SK-N-SH (cell line): ENCODE measurements at regions not wholly inside any gene's neighbourhood (a gene's known extent, or its start where the extent isn't known, plus 50 kb on each side); places are given as distances from the start of the nearest gene placed in this dataset.

Experiments
- CTCF ChIA-PET: fragments of 300-600, 350-600 bp; formaldehyde crosslinking; extraction: SDS; loops from one replicate; lab custom pipeline; 2021; lab: Yijun Ruan, JAX
- POLR2A ChIA-PET: fragments of 350-600 bp; sonication (Branson Sonifier 250); formaldehyde crosslinking; extraction: SDS; loops from one replicate; lab custom pipeline; 2020; ENCODE audit warnings: antibody characterized with exemption, inconsistent platforms; lab: Yijun Ruan, JAX
- DNase-seq: peaks from one replicate; pipeline ENCODE4 v3.0.0; 2012
- H2AFZ ChIP-seq: fragments of 200-600 bp; sonication (generic); 2 replicates; pipeline ENCODE4 v1.8.1; 2016; ENCODE audit warnings: antibody characterized with exemption, mild to moderate bottlenecking, low read depth
- H3F3A ChIP-seq: fragments of 200-600 bp; sonication (generic); replicated peaks from 2 replicates; pipeline ENCODE3; 2016; ENCODE audit warnings: antibody characterized with exemption, mild to moderate bottlenecking; ENCODE audit not compliant: insufficient read depth
- H3K27ac ChIP-seq, 2 experiments: fragments of 200-500 bp in 1 of 2; fragments of 200-600 bp in 1 of 2; sonication (Bioruptor generic) in 1 of 2; sonication (generic), shearing (Covaris generic) in 1 of 2; 2 replicates each; pipeline versions ENCODE4 v1.5.1 to v1.6.1; 2014 to 2016; ENCODE audit warnings: low read depth in 2 of 2, inconsistent platforms in 1 of 2, low read length in 1 of 2, mild to moderate bottlenecking in 1 of 2, mixed read lengths in 1 of 2
- H3K27me3 ChIP-seq: fragments of 200-600 bp; sonication (generic), shearing (Covaris generic); 2 replicates; pipeline ENCODE4 v1.6.1; 2016; ENCODE audit warnings: mixed run types; ENCODE audit not compliant: insufficient read depth
- H3K36me3 ChIP-seq, 2 experiments: fragments of 200-500 bp in 1 of 2; fragments of 200-600 bp in 1 of 2; sonication (Bioruptor generic) in 1 of 2; sonication (generic) in 1 of 2; replicated peaks in 1 of 2; 2 replicates each; pipeline versions ENCODE3 to v1.5.1; 2014 to 2016; ENCODE audit warnings: low read length in 1 of 2, mild to moderate bottlenecking in 1 of 2; ENCODE audit not compliant: insufficient read depth in 2 of 2, control insufficient read depth in 1 of 2
- H3K4me1 ChIP-seq, 2 experiments: fragments of 200-500 bp in 1 of 2; fragments of 200-600 bp in 1 of 2; sonication (Bioruptor generic) in 1 of 2; sonication (generic), shearing (Covaris generic) in 1 of 2; 2 replicates each; pipeline versions ENCODE4 v1.5.1 to v1.6.1; 2014 to 2016; ENCODE audit warnings: low read depth in 1 of 2, low read length in 1 of 2, mixed run types in 1 of 2; ENCODE audit not compliant: insufficient read depth in 2 of 2, control insufficient read depth in 1 of 2
- H3K4me2 ChIP-seq: fragments of 200-600 bp; sonication (generic), shearing (Covaris generic); 2 replicates; pipeline ENCODE4 v1.6.1; 2017; ENCODE audit warnings: mixed run types
- H3K4me3 ChIP-seq, 2 experiments: fragments of 200-500 bp in 1 of 2; fragments of 200-600 bp in 1 of 2; sonication (Bioruptor generic) in 1 of 2; sonication (generic), shearing (Covaris generic) in 1 of 2; 2 replicates each; pipeline versions ENCODE4 v1.5.1 to v1.8.1; 2014 to 2016; ENCODE audit warnings: low read depth in 2 of 2, inconsistent platforms in 1 of 2, low read length in 1 of 2, mild to moderate bottlenecking in 1 of 2, mixed read lengths in 1 of 2, moderate library complexity in 1 of 2
- H3K79me2 ChIP-seq: fragments of 200-600 bp; sonication (generic); 2 replicates; pipeline ENCODE4 v1.8.1; 2017; ENCODE audit warnings: mild to moderate bottlenecking; ENCODE audit not compliant: insufficient read depth
- H3K9ac ChIP-seq: fragments of 200-600 bp; sonication (generic); 2 replicates; pipeline ENCODE4 v1.6.1; 2017; ENCODE audit warnings: mixed run types
- H3K9me2 ChIP-seq: fragments of 200-600 bp; sonication (generic); 2 replicates; pipeline ENCODE4 v1.6.1; 2017; ENCODE audit warnings: mixed run types
- H3K9me3 ChIP-seq: fragments of 200-600 bp; sonication (generic); 2 replicates; pipeline ENCODE4 v1.6.1; 2017; ENCODE audit warnings: mixed run types, mild to moderate bottlenecking, moderate library complexity
- H4K20me1 ChIP-seq: fragments of 200-600 bp; sonication (generic); 2 replicates; pipeline ENCODE4 v1.6.1; 2017; ENCODE audit warnings: mild to moderate bottlenecking, mixed run types; ENCODE audit not compliant: insufficient read depth
- CTCF ChIP-seq: fragments of 200-600 bp; sonication (generic); IDR thresholded peaks from 2 replicates; pipeline ENCODE4 v1.6.1; 2017; ENCODE audit warnings: antibody characterized with exemption, mild to moderate bottlenecking, moderate library complexity
- ELF1 ChIP-seq: IDR thresholded peaks from 2 replicates; pipeline ENCODE4 v1.4.0; 2012
- EP300 ChIP-seq, 2 experiments: IDR thresholded peaks; 2 replicates each; pipeline versions ENCODE4 v1.4.0 to v1.6.1; 2012; ENCODE audit warnings: borderline replicate concordance in 1 of 2, low read depth in 1 of 2, low read length in 1 of 2
- EZH2phosphoT487 ChIP-seq: fragments of 200-600 bp; sonication (generic); IDR thresholded peaks from 2 replicates; pipeline ENCODE4 v1.6.1; 2017; ENCODE audit warnings: low read depth, mixed run types, mild to moderate bottlenecking, antibody characterized with exemption, moderate library complexity, borderline replicate concordance
- FOSL2 ChIP-seq: IDR thresholded peaks from 2 replicates; pipeline ENCODE4 v1.4.0; 2012; ENCODE audit warnings: low read depth, mild to moderate bottlenecking, moderate library complexity, borderline replicate concordance
- FOXJ3 ChIP-seq: sonication (generic); formaldehyde crosslinking; IDR thresholded peaks from 2 replicates; pipeline ENCODE4 v1.5.1; 2020; ENCODE audit warnings: mild to moderate bottlenecking, missing genetic modification reagents
- FOXM1 ChIP-seq: IDR thresholded peaks from 2 replicates; pipeline ENCODE4 v1.4.0; 2012; ENCODE audit warnings: low read depth, mild to moderate bottlenecking
- GABPA ChIP-seq: IDR thresholded peaks from 2 replicates; pipeline ENCODE4 v1.4.0; 2012; ENCODE audit warnings: low read depth, mild to moderate bottlenecking
- MAX ChIP-seq: IDR thresholded peaks from 2 replicates; pipeline ENCODE4 v1.4.0; 2012; ENCODE audit warnings: low read depth
- MEF2A ChIP-seq: IDR thresholded peaks from 2 replicates; pipeline ENCODE4 v1.4.0; 2012; ENCODE audit warnings: low read depth, borderline replicate concordance
- NFIC ChIP-seq: IDR thresholded peaks from 2 replicates; pipeline ENCODE4 v1.4.0; 2012; ENCODE audit warnings: borderline replicate concordance
- NRF1 ChIP-seq: IDR thresholded peaks from 2 replicates; pipeline ENCODE4 v1.6.1; 2012; ENCODE audit warnings: low read depth, mild to moderate bottlenecking, low read length
- POLR2AphosphoS5 ChIP-seq: IDR thresholded peaks from 2 replicates; pipeline ENCODE4 v1.6.1; 2012; ENCODE audit warnings: low read depth, low read length
- RAD21 ChIP-seq: IDR thresholded peaks from 2 replicates; pipeline ENCODE4 v1.6.1; 2012; ENCODE audit warnings: mild to moderate bottlenecking, low read length
- RCOR1 ChIP-seq: fragments of 150-350 bp; IDR thresholded peaks from 2 replicates; pipeline ENCODE4 v1.6.1; 2017; ENCODE audit warnings: antibody characterized with exemption, low read length
- REST ChIP-seq: IDR thresholded peaks from 2 replicates; pipeline ENCODE4 v1.6.1; 2012; ENCODE audit warnings: mild to moderate bottlenecking, low read depth, low read length, moderate library complexity
- RFX5 ChIP-seq: IDR thresholded peaks from 2 replicates; pipeline ENCODE4 v1.6.1; 2012; ENCODE audit warnings: mild to moderate bottlenecking, improper control_type of control experiment, low read length
- RXRA ChIP-seq: IDR thresholded peaks from 2 replicates; pipeline ENCODE4 v1.4.0; 2012; ENCODE audit warnings: low read depth, mild to moderate bottlenecking, borderline replicate concordance
- SMC3 ChIP-seq: IDR thresholded peaks from 2 replicates; pipeline ENCODE4 v1.6.1; 2012; ENCODE audit warnings: low read depth, low read length, improper control_type of control experiment
- TAF1 ChIP-seq: IDR thresholded peaks from 2 replicates; pipeline ENCODE4 v1.6.1; 2012; ENCODE audit warnings: low read depth, mild to moderate bottlenecking, low read length, moderate library complexity, borderline replicate concordance
- TCF12 ChIP-seq: IDR thresholded peaks from 2 replicates; pipeline ENCODE4 v1.4.0; 2012
- USF1 ChIP-seq: IDR thresholded peaks from 2 replicates; pipeline ENCODE4 v1.4.0; 2012; ENCODE audit warnings: low read depth, borderline replicate concordance
- USF2 ChIP-seq: fragments of 150-350 bp; IDR thresholded peaks from 2 replicates; pipeline ENCODE4 v1.6.1; 2017; ENCODE audit warnings: antibody characterized with exemption, low read length, low read depth, borderline replicate concordance
- YY1 ChIP-seq: IDR thresholded peaks from 2 replicates; pipeline ENCODE4 v1.4.0; 2012; ENCODE audit warnings: low read depth, mild to moderate bottlenecking
- ZBTB33 ChIP-seq: IDR thresholded peaks from 2 replicates; pipeline ENCODE4 v1.4.0; 2012; ENCODE audit warnings: low read depth, borderline replicate concordance
- WGBS: methylation state at CpG from one replicate; pipeline ENCODE4 v1.1.6; 2017; ENCODE audit warnings: low lambda C conversion rate; 5-methylcytosine and 5-hydroxymethylcytosine counted together

- 84% methylated on average over 3 of the region's 3 CpGs for WGBS
- H3K9me3 ChIP-seq, result no peaks in the 10 kb centered on the region
- H3K9ac ChIP-seq, result no peak overlapping the region
- no peaks in the 10 kb centered on the region for H3K36me3 ChIP-seq
- peaks cover 7% of the 10 kb centered on the region for H3F3A ChIP-seq
- POLR2A ChIA-PET, result no interaction called here
- no peak overlapping the region for H3K4me2 ChIP-seq
- no peaks in the 10 kb centered on the region for H3K27me3 ChIP-seq
- no peak for DNase-seq
- H2AFZ ChIP-seq, result peak overlapping the region; percentile 40; the same call in 1 of the 2 replicates
- no peak overlapping the region for H3K4me3 ChIP-seq
- H3K4me1 ChIP-seq, result 0 out of 4 replicates have a peak, but pooled peaks cover 0 to 4% of the 10 kb centered on the region in 2 experiments
- H3K27ac ChIP-seq, result peak overlapping the region in 1 of 2 experiments; percentile 54; a peak in 2 of 4 replicates
- CTCF ChIA-PET, result interaction anchor here (0.7 kb wide), 1 partner anchor 79 kb away, joined by 5 read pairs; no protein-coding TSS in a partner anchor
- H4K20me1 ChIP-seq, result no peaks in the 10 kb centered on the region
- no peaks in the 10 kb centered on the region for H3K9me2 ChIP-seq
- H3K79me2 ChIP-seq, result no peaks in the 10 kb centered on the region
- no peak for TF ChIP-seq ZBTB33
- no peak for TF ChIP-seq ELF1
- no peak for TF ChIP-seq USF1
- TF ChIP-seq FOXM1, result no peak
- TF ChIP-seq POLR2AphosphoS5, result no peak
- no peak for TF ChIP-seq GABPA
- TF ChIP-seq RXRA, result no peak
- TF ChIP-seq USF2, result no peak
- TF ChIP-seq FOSL2, result peak; percentile 8; the same call in 1 of the 2 replicates
- TF ChIP-seq YY1, result no peak
- TF ChIP-seq MEF2A, result no peak
- peak; percentile 17; the same call in 1 of the 2 replicates for TF ChIP-seq TCF12
- TF ChIP-seq EP300 (IDR thresholded peaks at IDR 0.05; ENCODE audit: borderline replicate concordance in 1 of 2, low read depth in 1 of 2, low read length in 1 of 2), result no peak
- no peak for TF ChIP-seq FOXJ3 (CRISPR knock-in tag)
- TF ChIP-seq MAX, result 0 out of 2 replicates have a peak, but pooled peaks have one; percentile 20
- no peak for TF ChIP-seq RAD21
- TF ChIP-seq CTCF, result no peak
- TF ChIP-seq NFIC, result peak; percentile 54; the same call in 1 of the 2 replicates
- TF ChIP-seq TAF1, result no peak
- TF ChIP-seq NRF1, result no peak
- TF ChIP-seq SMC3, result no peak
- no peak for TF ChIP-seq RFX5
- TF ChIP-seq REST, result no peak
- TF ChIP-seq EZH2phosphoT487, result no peak
- TF ChIP-seq RCOR1, result no peak
Observed at GRCh38 chr6:147099974-147100373, 104.2 kb upstream of the STXBP5 start.
